K562 (cell line): ENCODE measurements at regions not wholly inside any gene's neighbourhood (a gene's known extent, or its start where the extent isn't known, plus 50 kb on each side); places are given as distances from the start of the nearest gene placed in this dataset.

ENCODE experiments used
- ATF2 ChIP-seq: sonication (generic); formaldehyde crosslinking; IDR thresholded peaks from 2 replicates; pipeline ENCODE4 v1.8.1; 2022; ENCODE audit warnings: missing genetic modification reagents
- EGR1 ChIP-seq: fragments of 450-650 bp; conservative IDR thresholded peaks from 2 replicates; pipeline ENCODE4 v1.6.1; 2017; ENCODE audit warnings: mild to moderate bottlenecking
- EP300 ChIP-seq: IDR thresholded peaks from 2 replicates; pipeline ENCODE4 v1.6.1; 2012; ENCODE audit warnings: low read length, improper control_type of control experiment
- EZH2 ChIP-seq: IDR thresholded peaks from 2 replicates; pipeline ENCODE4 v1.6.1; 2012; ENCODE audit warnings: low read depth, mild to moderate bottlenecking, inconsistent platforms, low read length, borderline replicate concordance
- JUND ChIP-seq, 2 experiments: IDR thresholded peaks; 2 replicates in 1 of 2; 3 replicates in 1 of 2; pipeline ENCODE4 v1.6.1; 2011; ENCODE audit warnings: borderline replicate concordance in 2 of 2, low read depth in 2 of 2, low read length in 2 of 2, improper control_type of control experiment in 1 of 2, missing biosample characterization in 1 of 2, missing genetic modification characterization in 1 of 2, missing genetic modification reagents in 1 of 2
- POLR2A ChIP-seq: fragments of 450-650 bp; conservative IDR thresholded peaks from 2 replicates; pipeline ENCODE4 v1.6.1; 2016
- TEAD4 ChIP-seq, 2 experiments: sonication (generic) in 1 of 2; formaldehyde crosslinking in 1 of 2; IDR thresholded peaks; 2 replicates each; pipeline versions ENCODE4 v1.6.1 to v1.8.0; 2012 to 2022; ENCODE audit warnings: borderline replicate concordance in 1 of 2, inconsistent platforms in 1 of 2, low read length in 1 of 2, mild to moderate bottlenecking in 1 of 2, missing genetic modification reagents in 1 of 2
- YY1 ChIP-seq, 3 experiments: IDR thresholded peaks; 2 replicates each; pipeline ENCODE4 v1.6.1; 2011; ENCODE audit warnings: low read length in 2 of 3, mild to moderate bottlenecking in 2 of 3, moderate library complexity in 2 of 3, borderline replicate concordance in 1 of 3, control low read depth in 1 of 3, low read depth in 1 of 3; ENCODE audit not compliant: insufficient read depth in 3 of 3, insufficient replicate concordance in 2 of 3, control insufficient read depth in 1 of 3, insufficient read length in 1 of 3; ENCODE audit errors: extremely low read depth in 1 of 3

DNA sequence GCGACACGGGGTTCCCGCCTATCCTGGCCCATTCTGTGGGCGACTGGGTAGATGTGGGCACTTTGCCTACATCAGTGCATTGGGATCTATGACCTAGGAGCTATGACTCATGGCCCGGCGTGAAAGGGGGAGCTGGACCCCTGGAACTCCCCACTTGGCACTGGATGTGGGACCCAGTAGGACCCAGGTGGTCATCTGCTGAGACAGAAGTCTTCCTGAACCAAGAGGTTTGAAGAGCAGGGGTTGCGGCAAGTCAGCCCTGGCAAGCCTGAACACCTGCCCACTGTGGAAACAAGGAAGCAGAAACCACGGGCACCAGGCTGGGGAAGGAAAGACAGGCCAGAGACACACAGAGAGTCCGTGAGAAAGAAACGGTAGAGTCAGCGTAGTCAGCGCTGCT lies 656.7 kb downstream of the AJAP1 start:
- TF ChIP-seq POLR2A (no peak), ATF2 (CRISPR knock-in tag) (no peak), TEAD4 (IDR thresholded peaks at IDR 0.05; ENCODE audit: low read length) (no peak), TEAD4 (CRISPR knock-in tag; IDR thresholded peaks at IDR 0.05; ENCODE audit: borderline replicate concordance) (no peak), EGR1 (no peak), JUND (IDR thresholded peaks at IDR 0.05; ENCODE audit: borderline replicate concordance, low read depth, low read length) (no peak), JUND (tag; IDR thresholded peaks at IDR 0.05; ENCODE audit: borderline replicate concordance, low read depth, low read length) (no peak), EZH2 (no peak), YY1 (IDR thresholded peaks at IDR 0.05; ENCODE audit: borderline replicate concordance in 1 of 3, control insufficient read depth in 1 of 3, extremely low read depth in 1 of 3, insufficient read depth in 3 of 3, insufficient read length in 1 of 3, insufficient replicate concordance in 2 of 3, low read depth in 1 of 3, low read length in 2 of 3) (no peak), EP300 (no peak)
